H1 (cell line): ENCODE measurements at regions not wholly inside any gene's neighbourhood (a gene's known extent, or its start where the extent isn't known, plus 50 kb on each side); places are given as distances from the start of the nearest gene placed in this dataset.

Source experiments
- CTCF ChIA-PET: fragments of 300-600 bp; sonication (Branson Sonifier 250); formaldehyde crosslinking; loops from one replicate; lab custom pipeline; 2021; ENCODE audit not compliant: partially characterized antibody; lab: Charles Lee
- POLR2A ChIA-PET: fragments of 300-600 bp; sonication (Branson Sonifier 250); formaldehyde crosslinking; loops from one replicate; lab custom pipeline; 2021; ENCODE audit warnings: inconsistent platforms; ENCODE audit not compliant: partially characterized antibody; lab: Charles Lee
- DNase-seq, 2 experiments: peaks; one replicate each; pipeline versions ENCODE4 v3.0.0 to v3.0.0-alpha.2; 2010 to 2022; ENCODE audit warnings: low spot score in 2 of 2, low read depth in 1 of 2, mixed read lengths in 1 of 2
- FAIRE-seq: peaks from 2 replicates; lab custom pipeline; 2011; peaks lifted over from hg19 to GRCh38; lab: Jason Lieb, UNC
- H2AFZ ChIP-seq: 2 replicates; pipeline ENCODE4 v1.8.1; 2012; ENCODE audit warnings: low read length, inconsistent platforms
- H2AK5ac ChIP-seq: 2 replicates; pipeline ENCODE4 v1.6.1; 2013; ENCODE audit warnings: low read depth, low read length
- H2BK120ac ChIP-seq: replicated peaks from 2 replicates; pipeline ENCODE3; 2013; ENCODE audit warnings: low read depth, low read length, inconsistent platforms
- H2BK12ac ChIP-seq: 2 replicates; pipeline ENCODE4 v1.6.1; 2013; ENCODE audit warnings: low read depth, low read length
- H2BK15ac ChIP-seq: 2 replicates; pipeline ENCODE4 v1.6.1; 2013; ENCODE audit warnings: low read length
- H2BK20ac ChIP-seq: 2 replicates; pipeline ENCODE4 v1.6.1; 2013; ENCODE audit warnings: low read length
- H2BK5ac ChIP-seq: 2 replicates; pipeline ENCODE4 v1.6.1; 2013; ENCODE audit warnings: low read depth, low read length
- H3K14ac ChIP-seq: 2 replicates; pipeline ENCODE4 v1.6.1; 2013; ENCODE audit warnings: inconsistent platforms; ENCODE audit not compliant: insufficient read length
- H3K18ac ChIP-seq: 2 replicates; pipeline ENCODE4 v1.6.1; 2013; ENCODE audit warnings: low read length; ENCODE audit errors: extremely low read depth
- H3K23ac ChIP-seq: 2 replicates; pipeline ENCODE4 v1.6.1; 2013; ENCODE audit warnings: inconsistent platforms; ENCODE audit not compliant: insufficient read length
- H3K23me2 ChIP-seq: 2 replicates; pipeline ENCODE4 v1.6.1; 2013; ENCODE audit warnings: low read depth, low read length
- H3K27ac ChIP-seq: 2 replicates; pipeline ENCODE4 v1.6.1; 2011; ENCODE audit warnings: low read depth, low read length, inconsistent platforms
- H3K27me3 ChIP-seq, 4 experiments: replicated peaks in 1 of 4; 1 replicate in 1 of 4; 2 replicates in 3 of 4; pipeline versions ENCODE4 v1.6.1 to v1.8.1; 2011 to 2013; ENCODE audit warnings: low read length in 3 of 4, mild to moderate bottlenecking in 3 of 4, inconsistent platforms in 2 of 4, mixed read lengths in 2 of 4, moderate library complexity in 1 of 4; ENCODE audit not compliant: control insufficient read depth in 3 of 4, insufficient read depth in 3 of 4; ENCODE audit errors: extremely low read depth in 1 of 4
- H3K36me3 ChIP-seq, 4 experiments: 2 replicates each; pipeline versions ENCODE4 v1.6.1 to v1.8.1; 2011 to 2013; ENCODE audit warnings: mild to moderate bottlenecking in 4 of 4, low read length in 3 of 4, moderate library complexity in 2 of 4, control low read depth in 1 of 4, inconsistent platforms in 1 of 4; ENCODE audit not compliant: insufficient read depth in 4 of 4, control insufficient read depth in 2 of 4
- H3K4ac ChIP-seq: replicated peaks from 2 replicates; pipeline ENCODE3; 2013; ENCODE audit warnings: low read length, low read depth, mixed read lengths, inconsistent platforms; ENCODE audit not compliant: insufficient read length
- H3K4me1 ChIP-seq, 4 experiments: replicated peaks in 1 of 4; 1 replicate in 1 of 4; 2 replicates in 3 of 4; pipeline versions ENCODE4 v1.6.1 to v1.8.1; 2011 to 2013; ENCODE audit warnings: low read length in 3 of 4, inconsistent platforms in 2 of 4, mixed read lengths in 1 of 4; ENCODE audit not compliant: insufficient read depth in 4 of 4, control insufficient read depth in 3 of 4
- H3K4me2 ChIP-seq, 2 experiments: 2 replicates each; pipeline versions ENCODE4 v1.6.1 to v1.8.1; 2011 to 2013; ENCODE audit warnings: low read depth in 2 of 2, low read length in 2 of 2, control low read depth in 1 of 2, inconsistent platforms in 1 of 2, mild to moderate bottlenecking in 1 of 2; ENCODE audit not compliant: insufficient read depth in 1 of 2
- H3K4me3 ChIP-seq, 4 experiments: fragments of 200-600, 300-600 bp in 1 of 4; sonication (generic), shearing (Covaris generic), sonication (Bioruptor Twin) in 1 of 4; 2 replicates each; pipeline versions ENCODE4 v1.5.1 to v1.8.1; 2011 to 2016; ENCODE audit warnings: low read length in 4 of 4, low read depth in 3 of 4, control low read depth in 2 of 4, inconsistent platforms in 2 of 4, mild to moderate bottlenecking in 2 of 4, mixed read lengths in 1 of 4, moderate library complexity in 1 of 4; ENCODE audit not compliant: insufficient read depth in 2 of 4; ENCODE audit errors: extremely low read depth in 1 of 4
- H3K56ac ChIP-seq: replicated peaks from 2 replicates; pipeline ENCODE3; 2013; ENCODE audit warnings: low read depth, mild to moderate bottlenecking, mixed read lengths, low read length, inconsistent platforms; ENCODE audit not compliant: insufficient read length
- H3K79me1 ChIP-seq: 2 replicates; pipeline ENCODE4 v1.6.1; 2013; ENCODE audit warnings: low read depth, low read length, control low read depth
- H3K79me2 ChIP-seq, 2 experiments: 2 replicates each; pipeline versions ENCODE4 v1.6.1 to v1.8.1; 2012 to 2013; ENCODE audit warnings: low read length in 2 of 2, mild to moderate bottlenecking in 2 of 2, inconsistent platforms in 1 of 2; ENCODE audit not compliant: insufficient read depth in 2 of 2, control insufficient read depth in 1 of 2
- H3K9ac ChIP-seq, 4 experiments: replicated peaks in 1 of 4; 1 replicate in 1 of 4; 2 replicates in 3 of 4; pipeline versions ENCODE4 v1.6.1 to v1.8.1; 2011 to 2013; ENCODE audit warnings: low read depth in 3 of 4, low read length in 3 of 4, control low read depth in 2 of 4, mild to moderate bottlenecking in 2 of 4, moderate library complexity in 2 of 4, inconsistent platforms in 1 of 4; ENCODE audit errors: extremely low read depth in 1 of 4
- H3K9me3 ChIP-seq, 2 experiments: 2 replicates each; pipeline versions ENCODE4 v1.6.1 to v1.8.1; 2012 to 2013; ENCODE audit warnings: mild to moderate bottlenecking in 2 of 2, moderate library complexity in 2 of 2, control low read depth in 1 of 2, inconsistent platforms in 1 of 2, low read depth in 1 of 2, low read length in 1 of 2, mixed read lengths in 1 of 2; ENCODE audit not compliant: insufficient read depth in 2 of 2
- H4K20me1 ChIP-seq, 2 experiments: replicated peaks in 1 of 2; 2 replicates each; pipeline versions ENCODE3 to v1.8.1; 2011 to 2013; ENCODE audit warnings: inconsistent platforms in 2 of 2, low read length in 2 of 2, mild to moderate bottlenecking in 1 of 2; ENCODE audit not compliant: insufficient read depth in 2 of 2, control insufficient read depth in 1 of 2
- H4K5ac ChIP-seq: 2 replicates; pipeline ENCODE4 v1.6.1; 2013; ENCODE audit warnings: low read length, low read depth, mixed read lengths, inconsistent platforms; ENCODE audit not compliant: insufficient read length
- H4K8ac ChIP-seq: 2 replicates; pipeline ENCODE4 v1.8.0; 2013; ENCODE audit warnings: mild to moderate bottlenecking, moderate library complexity, low read length, inconsistent platforms; ENCODE audit not compliant: insufficient read depth; ENCODE audit errors: extremely low read depth
- H4K91ac ChIP-seq: replicated peaks from 2 replicates; pipeline ENCODE3; 2013; ENCODE audit warnings: low read length, mixed read lengths, inconsistent platforms; ENCODE audit not compliant: insufficient read length
- ASH2L ChIP-seq: fragments of 200-600, 300-600 bp; sonication (generic); IDR thresholded peaks from one replicate; pipeline ENCODE4 v1.7.1; 2017; ENCODE audit warnings: low read length
- BCL11A ChIP-seq, 2 experiments: IDR thresholded peaks; one replicate each; pipeline ENCODE4 v1.6.1; 2011; ENCODE audit warnings: low read depth in 2 of 2, low read length in 2 of 2, mild to moderate bottlenecking in 2 of 2
- CBX5 ChIP-seq: fragments of 300-800, 300-1000 bp; sonication (generic); IDR thresholded peaks from 2 replicates; pipeline ENCODE4 v1.7.1; 2016; ENCODE audit warnings: antibody characterized with exemption, low read length, low read depth
- CREB1 ChIP-seq: IDR thresholded peaks from 2 replicates; pipeline ENCODE4 v1.6.1; 2012; ENCODE audit warnings: inconsistent platforms
- CTCF ChIP-seq, 3 experiments: IDR thresholded peaks; 1 replicate in 2 of 3; 2 replicates in 1 of 3; pipeline versions ENCODE4 v1.5.1 to v1.6.1; 2011; ENCODE audit warnings: low read length in 3 of 3, mild to moderate bottlenecking in 3 of 3, inconsistent platforms in 2 of 3, low read depth in 1 of 3, moderate library complexity in 1 of 3; ENCODE audit not compliant: insufficient read depth in 1 of 3; ENCODE audit errors: control extremely low read depth in 1 of 3
- FOSL1 ChIP-seq: IDR thresholded peaks from 2 replicates; pipeline ENCODE4 v1.6.1; 2011; ENCODE audit warnings: mild to moderate bottlenecking, low read depth, low read length, moderate library complexity; ENCODE audit not compliant: insufficient read depth
- GTF2F1 ChIP-seq: IDR thresholded peaks from 2 replicates; pipeline ENCODE4 v1.6.1; 2012; ENCODE audit warnings: low read depth, low read length, improper control_type of control experiment, borderline replicate concordance
- HDAC6 ChIP-seq: IDR thresholded peaks from one replicate; pipeline ENCODE4 v1.7.1; 2012; ENCODE audit warnings: low read depth, mild to moderate bottlenecking, inconsistent platforms, low read length, moderate library complexity
- MAFK ChIP-seq: IDR thresholded peaks from 2 replicates; pipeline ENCODE4 v1.6.1; 2012; ENCODE audit warnings: low read depth, mild to moderate bottlenecking, improper control_type of control experiment, low read length
- PHF8 ChIP-seq: fragments of 200-600 bp; sonication (generic); conservative IDR thresholded peaks from 2 replicates; pipeline ENCODE4 v1.7.1; 2012; ENCODE audit warnings: low read depth, mild to moderate bottlenecking, inconsistent platforms, low read length, moderate library complexity
- RFX5 ChIP-seq: IDR thresholded peaks from 2 replicates; pipeline ENCODE4 v1.6.1; 2011; ENCODE audit warnings: low read depth, low read length, improper control_type of control experiment, borderline replicate concordance
- SAP30 ChIP-seq: fragments of 300-600 bp; sonication (generic); IDR thresholded peaks from 2 replicates; pipeline ENCODE4 v1.7.1; 2012; ENCODE audit warnings: low read length, moderate library complexity, mild to moderate bottlenecking, inconsistent platforms; ENCODE audit not compliant: insufficient read depth, insufficient replicate concordance
- WGBS, 2 experiments: shearing (Covaris generic) in 1 of 2; methylation state at CpG; one replicate each; pipeline versions ENCODE4 v1.1.6 to v1.1.7; 2013 to 2015; ENCODE audit warnings: low lambda C conversion rate in 2 of 2, mixed read lengths in 2 of 2, inconsistent platforms in 1 of 2, low coverage in 1 of 2, missing lambda C conversion rate in 1 of 2; ENCODE audit not compliant: insufficient replicate concordance in 2 of 2, insufficient coverage in 1 of 2, insufficient read length in 1 of 2; ENCODE audit errors: extremely low coverage in 1 of 2, missing lambda C conversion rate in 1 of 2; 5-methylcytosine and 5-hydroxymethylcytosine counted together

- H2AFZ ChIP-seq, result no peak overlapping the region
- H3K23ac ChIP-seq, result no peak overlapping the region
- H4K91ac ChIP-seq, result no peak overlapping the region
- DNase-seq, result no peak
- H3K9ac ChIP-seq, result no peak overlapping the region
- H3K27ac ChIP-seq, result no peak overlapping the region
- no peak overlapping the region for H3K56ac ChIP-seq
- H4K8ac ChIP-seq, result no peak overlapping the region
- H3K23me2 ChIP-seq, result peaks cover 7% of the 10 kb centered on the region
- H3K27me3 ChIP-seq, result no peaks in the 10 kb centered on the region; a peak in 1 of 7 replicates
- H3K79me2 ChIP-seq, result no peaks in the 10 kb centered on the region
- ChIA-PET CTCF (interaction anchor here (1.6 kb wide), 1 partner anchor 13 kb away, joined by 3 read pairs; no protein-coding TSS in a partner anchor), POLR2A (no interaction called here)
- H3K4ac ChIP-seq, result no peak overlapping the region
- no peak overlapping the region for H3K4me2 ChIP-seq
- FAIRE-seq, result no peak
- no peak overlapping the region for H3K14ac ChIP-seq
- 88% methylated on average over 4 of the region's 4 CpGs; no CpG with 5 or more reads in 1 of the 2 experiments for WGBS, 2 experiments
- no peak overlapping the region for H2BK12ac ChIP-seq
- H2BK5ac ChIP-seq, result no peak overlapping the region
- no peak overlapping the region for H3K4me3 ChIP-seq
- H3K36me3 ChIP-seq, result no peaks in the 10 kb centered on the region
- no peak overlapping the region for H2BK15ac ChIP-seq
- no peak overlapping the region for H3K18ac ChIP-seq
- H3K9me3 ChIP-seq, result no peaks in the 10 kb centered on the region
- no peak overlapping the region for H4K5ac ChIP-seq
- no peak overlapping the region for H2BK20ac ChIP-seq
- no peaks in the 10 kb centered on the region for H4K20me1 ChIP-seq
- peaks cover 7 to 18% (median 11%) of the 10 kb centered on the region in 4 experiments; a peak in 5 of 7 replicates for H3K4me1 ChIP-seq
- no peaks in the 10 kb centered on the region for H3K79me1 ChIP-seq
- no peak overlapping the region for H2AK5ac ChIP-seq
- no peak overlapping the region for H2BK120ac ChIP-seq
- TF ChIP-seq HDAC6, result no peak
- no peak for TF ChIP-seq CBX5
- no peak for TF ChIP-seq FOSL1
- no peak for TF ChIP-seq PHF8
- TF ChIP-seq CTCF (IDR thresholded peaks at IDR 0.05; ENCODE audit: control extremely low read depth in 1 of 3, insufficient read depth in 1 of 3, low read depth in 1 of 3, low read length in 3 of 3), result no peak
- no peak for TF ChIP-seq BCL11A (IDR thresholded peaks at IDR 0.05; ENCODE audit: low read depth in 2 of 2, low read length in 2 of 2)
- TF ChIP-seq RFX5, result no peak
- TF ChIP-seq SAP30, result no peak
- no peak for TF ChIP-seq CREB1
- TF ChIP-seq GTF2F1, result no peak
- no peak for TF ChIP-seq MAFK
- TF ChIP-seq ASH2L, result no peak
Measured at GRCh38 chr11:121931748-121932352, 184.2 kb downstream of the BLID start.
